D721Med (cell line): ENCODE measurements at regions not wholly inside any gene's neighbourhood (a gene's known extent, or its start where the extent isn't known, plus 50 kb on each side); places are given as distances from the start of the nearest gene placed in this dataset.

Source experiments
- DNase-seq: peaks from one replicate; pipeline ENCODE4 v3.0.0; 2011; ENCODE audit warnings: low spot score; ENCODE audit not compliant: insufficient read length
- FAIRE-seq: peaks from 2 replicates; lab custom pipeline; 2011; peaks lifted over from hg19 to GRCh38; lab: Jason Lieb, UNC
- TF ChIP-seq, protein P1 (sequence below): IDR thresholded peaks from 2 replicates; pipeline ENCODE4 v1.5.1; 2012; ENCODE audit warnings: mild to moderate bottlenecking, control low read depth; ENCODE audit not compliant: insufficient read depth; ENCODE audit errors: missing control alignments

DNA sequence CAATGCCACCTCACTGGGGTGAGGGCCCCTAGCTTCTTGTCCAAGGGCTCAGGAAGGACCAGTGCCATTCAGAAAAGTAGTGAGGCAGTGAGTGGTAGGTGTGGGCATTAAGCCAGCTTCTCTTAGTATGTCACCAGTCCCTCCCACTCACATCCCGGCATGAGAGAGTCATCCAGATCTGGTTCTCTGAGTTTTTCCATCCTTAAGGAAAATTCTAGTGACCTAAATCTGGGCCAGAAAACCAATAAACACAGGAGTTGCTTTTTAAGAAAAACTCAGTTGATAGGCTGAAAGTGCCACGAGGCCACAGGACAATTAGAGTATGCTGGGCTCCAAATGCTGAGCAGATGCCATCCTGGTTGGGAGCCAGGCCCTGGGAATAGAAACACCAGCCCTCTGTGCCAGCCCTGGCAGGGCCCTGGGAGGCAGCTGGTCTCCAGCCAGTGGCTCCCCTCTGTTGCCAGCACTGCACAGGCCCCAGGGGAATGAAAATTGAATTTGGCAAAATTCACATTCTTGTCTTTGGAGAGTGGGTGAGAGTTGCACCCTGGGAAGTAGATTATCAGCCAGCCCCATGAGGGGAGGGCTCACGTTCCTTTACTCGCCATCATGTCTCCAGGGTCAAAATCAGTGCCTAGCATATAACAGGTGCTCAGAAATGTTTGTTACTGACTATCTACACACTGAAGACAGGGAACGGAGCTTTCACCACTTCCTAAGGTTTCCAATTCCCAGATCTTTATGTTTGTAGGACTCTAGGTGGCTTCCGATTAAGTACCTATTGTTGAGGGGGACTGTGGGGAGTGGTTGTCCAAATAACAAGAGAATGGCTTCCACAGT lies 52.8 kb downstream of the FAM43A start:
- TF ChIP-seq, protein P1, sequence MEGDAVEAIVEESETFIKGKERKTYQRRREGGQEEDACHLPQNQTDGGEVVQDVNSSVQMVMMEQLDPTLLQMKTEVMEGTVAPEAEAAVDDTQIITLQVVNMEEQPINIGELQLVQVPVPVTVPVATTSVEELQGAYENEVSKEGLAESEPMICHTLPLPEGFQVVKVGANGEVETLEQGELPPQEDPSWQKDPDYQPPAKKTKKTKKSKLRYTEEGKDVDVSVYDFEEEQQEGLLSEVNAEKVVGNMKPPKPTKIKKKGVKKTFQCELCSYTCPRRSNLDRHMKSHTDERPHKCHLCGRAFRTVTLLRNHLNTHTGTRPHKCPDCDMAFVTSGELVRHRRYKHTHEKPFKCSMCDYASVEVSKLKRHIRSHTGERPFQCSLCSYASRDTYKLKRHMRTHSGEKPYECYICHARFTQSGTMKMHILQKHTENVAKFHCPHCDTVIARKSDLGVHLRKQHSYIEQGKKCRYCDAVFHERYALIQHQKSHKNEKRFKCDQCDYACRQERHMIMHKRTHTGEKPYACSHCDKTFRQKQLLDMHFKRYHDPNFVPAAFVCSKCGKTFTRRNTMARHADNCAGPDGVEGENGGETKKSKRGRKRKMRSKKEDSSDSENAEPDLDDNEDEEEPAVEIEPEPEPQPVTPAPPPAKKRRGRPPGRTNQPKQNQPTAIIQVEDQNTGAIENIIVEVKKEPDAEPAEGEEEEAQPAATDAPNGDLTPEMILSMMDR, result no peak
- DNase-seq (no peak), FAIRE-seq (no peak)

DNA sequence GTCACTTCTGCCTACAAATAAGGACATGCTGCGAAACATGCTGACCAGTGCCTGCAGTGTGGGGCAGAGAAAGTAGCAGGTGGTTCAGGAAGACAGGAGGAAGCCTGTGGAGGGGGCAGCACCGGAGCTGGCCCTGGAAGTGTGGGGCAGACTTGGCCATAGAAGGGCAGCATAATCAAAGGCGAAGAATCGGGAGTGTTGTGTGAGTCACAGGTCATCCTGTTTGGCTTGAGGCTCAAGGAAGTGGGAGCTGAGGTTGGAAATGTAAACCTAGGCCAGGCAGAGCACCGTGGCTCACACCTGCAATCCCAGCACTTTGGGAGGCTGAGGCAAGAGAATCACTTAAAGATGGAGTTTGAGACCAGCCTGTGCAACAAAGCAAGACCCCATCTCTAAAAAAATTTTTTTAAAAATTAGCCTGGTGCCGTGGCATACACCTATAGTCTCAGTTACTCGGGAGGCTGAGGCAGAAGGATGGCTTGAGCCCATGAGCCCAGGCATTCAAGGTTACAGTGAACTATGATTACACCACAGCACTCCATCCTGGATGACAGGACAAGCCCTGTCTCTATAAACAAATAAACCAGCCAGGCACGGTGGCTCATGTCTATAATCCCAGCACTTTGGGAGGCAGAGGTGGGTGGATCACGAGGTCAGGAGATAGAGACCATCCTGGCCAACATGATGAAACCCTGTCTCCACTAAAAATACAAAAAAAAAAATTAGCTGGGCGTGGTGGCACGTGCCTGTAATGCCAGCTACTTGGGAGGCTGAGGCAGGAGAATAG lies 54.0 kb downstream of the FAM43A start:
- DNase-seq, result no peak
- TF ChIP-seq, protein P1, result no peak
- no peak for FAIRE-seq

- DNase-seq (no peak), FAIRE-seq (no peak)
- TF ChIP-seq, protein P1, result no peak
Observed at GRCh38 chr3:194740859-194741491, 55.3 kb downstream of the FAM43A start.

GRCh38 chr3:194741916-194742315 lies 56.2 kb downstream of the FAM43A start:
- TF ChIP-seq, protein P1, result no peak

GRCh38 chr3:194744826-194745225 lies 59.1 kb downstream of the FAM43A start:
- no peak for DNase-seq
- TF ChIP-seq, protein P1, result no peak
- FAIRE-seq, result no peak

More at GRCh38 chr3:194741916-194742315, 56.2 kb downstream of the FAM43A start:
- DNase-seq (no peak), FAIRE-seq (no peak)

GRCh38 chr3:194745422-194746184 lies 59.9 kb downstream of the FAM43A start:
- TF ChIP-seq, protein P1, result no peak

More at GRCh38 chr3:194745422-194746184, 59.9 kb downstream of the FAM43A start:
- no peak for DNase-seq
- no peak for FAIRE-seq
